Omental fat pad (tissue), 3 donors: ENCODE measurements at regions not wholly inside any gene's neighbourhood (a gene's known extent, or its start where the extent isn't known, plus 50 kb on each side); places are given as distances from the start of the nearest gene placed in this dataset.

Experiments
- ATAC-seq: fragments of 150-250 bp; one replicate; pipeline ENCODE4 v1.9.1; 2016; ENCODE audit warnings: mild to moderate bottlenecking, moderate library complexity; ENCODE audit not compliant: low FRiP score
- DNase-seq: peaks from one replicate; pipeline ENCODE4 v3.0.0-alpha.2; 2019; ENCODE audit warnings: low spot score
- TF ChIP-seq, protein P1 (sequence below), 3 donors: fragments of 450-650 bp; IDR thresholded peaks; one replicate each; pipeline ENCODE4 v1.5.1; 2016 to 2017; ENCODE audit warnings: antibody characterized with exemption in 3 of 3, mild to moderate bottlenecking in 3 of 3, moderate library complexity in 2 of 3

DNA sequence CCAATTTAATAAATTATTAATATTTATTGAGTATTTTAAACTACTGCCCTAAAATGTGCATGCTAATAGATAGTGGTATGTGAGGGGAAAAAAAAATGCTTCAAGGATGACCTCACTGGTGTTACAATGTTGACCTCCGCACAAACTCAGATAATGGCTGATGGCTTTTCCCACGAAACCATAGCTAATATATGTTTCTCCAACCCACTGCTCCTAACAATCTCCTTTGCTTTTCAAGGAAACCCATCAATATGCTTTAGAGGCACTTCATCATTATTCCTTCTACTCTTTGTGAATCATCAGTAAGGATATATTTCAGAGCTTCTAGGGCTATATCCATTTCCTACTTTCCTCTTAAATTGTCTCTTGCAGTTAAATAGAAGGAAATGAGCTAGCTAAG is 1752.0 kb upstream of the TENM3 start:
- ATAC-seq (no peak), DNase-seq (no peak)
- TF ChIP-seq, protein P1, sequence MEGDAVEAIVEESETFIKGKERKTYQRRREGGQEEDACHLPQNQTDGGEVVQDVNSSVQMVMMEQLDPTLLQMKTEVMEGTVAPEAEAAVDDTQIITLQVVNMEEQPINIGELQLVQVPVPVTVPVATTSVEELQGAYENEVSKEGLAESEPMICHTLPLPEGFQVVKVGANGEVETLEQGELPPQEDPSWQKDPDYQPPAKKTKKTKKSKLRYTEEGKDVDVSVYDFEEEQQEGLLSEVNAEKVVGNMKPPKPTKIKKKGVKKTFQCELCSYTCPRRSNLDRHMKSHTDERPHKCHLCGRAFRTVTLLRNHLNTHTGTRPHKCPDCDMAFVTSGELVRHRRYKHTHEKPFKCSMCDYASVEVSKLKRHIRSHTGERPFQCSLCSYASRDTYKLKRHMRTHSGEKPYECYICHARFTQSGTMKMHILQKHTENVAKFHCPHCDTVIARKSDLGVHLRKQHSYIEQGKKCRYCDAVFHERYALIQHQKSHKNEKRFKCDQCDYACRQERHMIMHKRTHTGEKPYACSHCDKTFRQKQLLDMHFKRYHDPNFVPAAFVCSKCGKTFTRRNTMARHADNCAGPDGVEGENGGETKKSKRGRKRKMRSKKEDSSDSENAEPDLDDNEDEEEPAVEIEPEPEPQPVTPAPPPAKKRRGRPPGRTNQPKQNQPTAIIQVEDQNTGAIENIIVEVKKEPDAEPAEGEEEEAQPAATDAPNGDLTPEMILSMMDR (IDR thresholded peaks at IDR 0.05), result no peak

DNA sequence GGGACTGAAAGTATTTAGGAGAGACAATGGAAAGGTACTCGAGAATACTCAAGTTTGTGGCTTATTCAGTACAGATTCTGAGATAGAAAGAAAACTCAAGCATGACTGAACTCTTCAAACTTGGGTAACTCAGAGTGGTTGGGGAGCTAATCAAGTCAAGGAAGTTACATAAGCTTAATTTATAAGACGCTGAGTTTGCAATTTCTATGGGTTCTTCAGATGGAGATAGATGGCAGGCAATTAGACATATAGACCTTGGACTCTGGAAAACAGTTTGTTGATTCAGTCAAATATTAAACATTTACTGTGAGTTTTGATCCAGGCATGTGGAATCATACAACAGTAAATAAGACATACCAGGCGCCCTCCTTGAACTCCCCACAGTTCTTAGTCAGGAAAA is 1749.9 kb upstream of the TENM3 start:
- TF ChIP-seq, protein P1 (IDR thresholded peaks at IDR 0.05), result no peak
- DNase-seq (no peak), ATAC-seq (no peak)

- TF ChIP-seq, protein P1 (IDR thresholded peaks at IDR 0.05), result no peak
- ATAC-seq (no peak), DNase-seq (no peak)
These were observed 1743.0 kb upstream of the TENM3 start for GRCh38 chr4:180500154-180500553.

- ATAC-seq (no peak), DNase-seq (no peak)
- TF ChIP-seq, protein P1 (IDR thresholded peaks at IDR 0.05), result no peak
These were observed 1730.3 kb upstream of the TENM3 start for GRCh38 chr4:180512801-180513475.

- ATAC-seq (no peak), DNase-seq (no peak)
- TF ChIP-seq, protein P1 (IDR thresholded peaks at IDR 0.05), result no peak
These were observed 1724.3 kb upstream of the TENM3 start for GRCh38 chr4:180518906-180519305.

- TF ChIP-seq, protein P1 (IDR thresholded peaks at IDR 0.05), result no peak
- ATAC-seq (no peak), DNase-seq (no peak)
These were observed 1722.0 kb upstream of the TENM3 start for GRCh38 chr4:180521181-180521580.

GRCh38 chr4:180525523-180526077 is 1717.6 kb upstream of the TENM3 start:
- DNase-seq (no peak), ATAC-seq (no peak)
- TF ChIP-seq, protein P1 (IDR thresholded peaks at IDR 0.05), result no peak
